ENCODE measurements at regions not wholly inside any gene's neighbourhood (a gene's known extent, or its start where the extent isn't known, plus 50 kb on each side); places are given as distances from the start of the nearest gene placed in this dataset.
"Not testable (repeated sequence)": the region's sequence is repeated elsewhere in the genome, so short reads cannot be mapped to it uniquely, and the experiment has no call there.

DNA sequence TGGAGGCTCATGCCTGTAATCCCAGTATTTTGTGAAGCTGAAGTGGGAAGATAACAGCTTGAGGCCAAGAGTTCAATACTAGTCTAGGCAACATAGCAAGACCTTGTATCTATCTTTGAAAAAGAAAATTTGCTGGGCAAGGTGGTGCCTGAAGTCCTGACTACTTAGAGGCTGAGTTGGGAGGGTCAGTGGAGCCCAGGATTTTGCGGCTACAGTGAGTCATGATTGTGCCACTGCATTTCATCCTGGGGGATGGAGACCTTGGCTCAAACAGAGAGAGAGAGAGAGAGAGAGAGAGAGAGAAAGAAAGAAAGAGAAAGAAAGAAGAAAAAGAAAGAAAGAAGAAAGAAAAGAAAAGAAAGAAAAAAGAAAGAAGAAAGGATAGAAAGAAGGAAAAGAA, 1872.3 kb upstream of the PCDH20 start:
- DNase-seq (ENCODE audit: low read depth in 2 of 2): no peak

DNA sequence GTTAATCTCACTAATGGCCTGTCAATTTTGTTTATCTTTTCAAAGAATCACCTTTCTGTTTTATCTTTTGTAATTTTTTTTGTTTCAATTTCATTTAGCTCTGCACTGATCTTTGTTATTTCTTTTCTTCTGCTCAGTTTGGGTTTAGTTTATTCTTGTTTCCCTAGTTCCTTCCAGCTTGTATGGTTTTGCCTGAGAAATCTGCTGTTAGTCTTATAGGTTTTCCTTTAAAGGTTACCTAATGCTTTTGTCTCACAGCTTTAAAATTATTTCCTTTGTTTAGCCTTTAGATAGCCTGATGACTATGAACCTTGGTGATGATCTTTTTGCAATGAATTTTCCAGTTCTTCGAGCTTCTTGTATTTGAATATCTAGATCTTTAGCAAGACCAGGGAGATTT, 1869.8 kb upstream of the PCDH20 start:
- DNase-seq (ENCODE audit: low read depth in 2 of 2): no peak

DNA sequence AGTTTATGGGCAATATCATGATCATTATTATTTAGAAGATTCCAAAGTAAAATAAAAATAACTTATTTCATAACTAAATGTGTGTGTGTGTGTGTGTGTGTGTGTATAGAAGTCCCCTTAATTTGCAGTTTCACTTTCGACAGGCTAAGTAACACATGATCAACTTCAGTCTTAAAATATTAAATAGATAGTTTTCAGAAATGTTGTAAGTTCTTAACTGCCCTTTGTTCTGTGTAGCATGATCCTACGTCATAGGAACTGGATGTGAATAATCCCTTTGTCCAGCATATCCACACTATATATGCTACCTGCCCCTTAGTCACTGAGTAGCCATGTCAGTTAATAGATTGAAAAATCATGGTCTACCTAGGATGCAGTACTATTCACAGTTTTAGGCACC, 1863.5 kb upstream of the PCDH20 start:
- DNase-seq (ENCODE audit: low read depth in 2 of 2): no peak

DNA sequence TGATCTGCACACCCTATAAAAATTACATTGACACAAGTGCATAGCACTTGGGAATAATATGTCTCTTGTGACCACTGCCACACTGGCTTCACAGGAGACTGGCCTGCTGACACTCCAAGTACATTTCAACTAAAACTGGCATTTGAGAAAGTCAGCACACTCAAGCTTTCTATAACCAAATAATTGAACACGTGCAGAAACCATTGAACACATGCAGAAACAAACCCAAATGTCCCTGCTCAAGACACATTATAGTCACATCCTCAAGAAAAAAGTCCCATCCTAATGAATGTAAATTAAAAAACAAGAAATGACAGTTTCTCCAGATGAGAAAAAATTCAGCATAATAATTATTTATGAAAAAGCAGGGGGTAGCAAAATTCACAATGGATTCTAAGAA, 1859.1 kb upstream of the PCDH20 start:
- DNase-seq (ENCODE audit: low read depth in 2 of 2): no peak

DNA sequence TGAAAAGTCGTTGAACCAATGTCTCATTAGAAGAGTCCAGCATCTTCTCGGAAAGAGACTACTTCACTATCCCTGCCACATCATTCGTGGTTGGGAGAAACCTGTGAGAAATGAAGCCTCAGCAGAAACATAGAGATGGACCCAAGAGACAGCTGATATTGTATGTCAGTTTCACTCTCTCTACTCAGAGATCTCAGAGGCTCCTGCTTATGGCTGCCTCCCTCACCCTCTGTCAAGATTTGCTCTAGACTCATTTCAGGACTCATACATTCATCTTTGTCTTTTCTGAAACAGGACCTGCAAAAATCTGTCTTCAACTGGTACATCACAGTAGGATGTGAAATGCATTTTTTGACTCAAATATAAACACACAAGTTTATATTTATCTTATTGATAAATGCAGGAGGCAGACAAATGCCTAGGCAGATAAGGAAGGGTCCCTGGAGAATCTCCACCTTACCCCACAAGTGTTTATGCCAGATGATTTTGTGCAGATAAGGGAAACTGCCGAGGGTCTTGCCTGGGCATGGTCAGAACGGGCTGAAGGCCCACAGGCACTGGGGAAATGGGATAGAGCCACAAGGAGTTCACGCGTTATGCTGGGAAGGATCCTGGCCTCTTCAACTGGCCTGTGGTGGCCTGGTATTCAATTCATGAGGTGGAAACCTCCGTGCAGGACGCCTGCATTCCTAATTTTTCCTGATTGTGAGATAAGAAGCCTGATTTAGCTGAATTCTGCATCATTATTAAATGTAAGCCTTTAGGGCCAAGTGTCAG, 1834.0 kb upstream of the PCDH20 start:
- no peak for DNase-seq (ENCODE audit: low read depth in 2 of 2)

DNA sequence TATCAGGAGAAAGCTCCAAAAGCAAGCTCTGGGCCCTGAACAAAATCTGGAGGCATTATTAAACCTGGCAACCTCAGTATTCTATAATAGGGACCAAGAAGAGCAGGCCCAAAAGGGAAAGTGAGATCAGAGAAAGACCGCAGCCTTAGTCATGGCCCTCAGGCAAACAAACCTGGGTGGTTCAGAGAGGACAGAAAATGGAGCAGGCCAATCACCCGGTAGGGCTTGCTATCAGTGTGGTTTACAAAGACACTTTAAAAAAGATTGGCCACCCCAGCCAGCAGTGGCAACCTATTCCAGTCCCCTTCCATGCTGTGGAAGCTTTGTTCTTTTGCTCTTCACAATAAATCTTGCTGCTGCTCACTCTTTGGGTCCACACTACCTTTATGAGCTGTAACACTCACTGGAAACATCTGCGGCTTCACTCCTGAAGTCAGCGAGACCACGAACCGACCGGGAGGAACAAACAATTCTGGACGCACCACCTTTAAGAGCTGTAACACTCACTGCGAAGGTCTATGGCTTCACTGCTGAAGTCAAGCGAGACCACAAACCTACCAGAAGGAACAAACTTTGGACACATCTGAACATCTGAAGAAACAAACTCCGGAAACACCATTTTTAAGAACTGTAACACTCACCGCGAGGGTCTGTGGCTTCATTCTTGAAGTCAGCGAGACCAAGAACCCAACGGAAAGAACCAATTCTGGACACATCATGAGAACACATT, 1821.2 kb upstream of the PCDH20 start:
- not testable (repeated sequence) for DNase-seq (ENCODE audit: low read depth in 2 of 2)

DNA sequence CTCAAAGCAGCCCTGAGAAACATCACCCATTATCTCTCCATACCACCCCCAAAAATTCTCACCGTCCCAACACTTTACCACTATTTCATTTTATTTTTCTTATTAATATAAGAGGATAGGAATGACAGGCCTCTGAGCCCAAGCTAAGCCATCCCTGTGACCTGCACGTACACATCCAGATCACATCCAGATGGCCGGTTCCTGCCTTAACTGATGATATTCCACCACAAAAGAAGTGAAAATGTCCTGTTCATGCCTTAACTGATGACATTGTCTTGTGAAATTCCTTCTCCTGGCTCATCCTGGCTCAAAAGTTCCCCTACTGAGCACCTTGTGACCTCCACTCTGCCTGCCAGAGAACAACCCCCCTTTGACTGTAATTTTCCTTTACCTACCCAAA, 1802.9 kb upstream of the PCDH20 start:
- DNase-seq (ENCODE audit: low read depth in 2 of 2): not testable (repeated sequence)

DNA sequence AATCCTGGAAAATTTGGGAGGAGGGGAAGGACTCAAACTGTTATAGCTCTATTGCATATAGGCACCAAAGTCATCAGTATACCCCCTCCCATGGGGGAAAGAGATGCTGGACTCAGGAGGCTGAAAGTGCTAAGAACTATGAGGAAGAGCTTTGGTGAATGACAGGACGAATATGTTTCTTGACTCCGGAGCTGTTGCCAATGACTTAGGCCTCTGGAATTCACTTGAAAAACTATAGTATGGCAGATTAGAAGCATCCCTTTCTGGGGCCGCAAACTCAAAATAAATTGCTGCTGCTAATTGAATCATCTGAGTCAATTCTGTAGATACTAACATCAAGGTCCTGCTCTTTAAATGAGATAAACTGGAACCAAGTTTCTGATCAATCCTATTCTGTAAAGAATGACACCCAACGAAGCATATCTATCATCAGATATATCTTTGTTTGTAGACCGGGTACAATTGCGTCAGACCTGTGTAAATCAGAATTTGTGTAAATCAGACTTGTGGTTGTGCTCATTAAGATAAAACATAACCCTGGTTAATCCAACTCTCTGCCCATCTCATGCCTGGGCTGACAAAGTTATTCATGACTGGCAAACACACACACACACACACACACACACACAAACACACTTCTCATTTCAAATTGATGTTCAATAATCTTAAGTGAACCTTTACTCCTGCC, 1793.8 kb upstream of the PCDH20 start:
- no peak for DNase-seq (ENCODE audit: low read depth in 2 of 2)

DNA sequence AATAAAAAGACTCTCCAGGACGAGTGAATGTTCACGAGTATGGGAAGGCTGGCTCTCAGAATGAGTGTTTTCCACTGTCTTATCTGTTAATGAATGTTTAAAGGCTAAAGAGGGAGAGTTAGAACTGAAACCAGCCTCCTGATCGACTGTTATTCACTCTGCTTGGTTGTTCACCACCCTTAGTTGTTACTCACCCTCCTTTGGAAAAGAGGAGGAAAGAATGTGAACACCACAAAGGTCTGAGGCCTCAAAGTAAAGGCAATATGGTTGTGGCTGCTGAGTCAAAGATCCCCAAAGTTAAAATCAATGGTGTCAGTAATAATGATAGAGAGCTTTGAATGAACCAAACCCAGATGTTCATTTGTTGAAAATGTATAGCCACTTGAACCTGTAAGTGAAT, 1793.2 kb upstream of the PCDH20 start:
- no peak for DNase-seq (ENCODE audit: low read depth in 2 of 2)

DNA sequence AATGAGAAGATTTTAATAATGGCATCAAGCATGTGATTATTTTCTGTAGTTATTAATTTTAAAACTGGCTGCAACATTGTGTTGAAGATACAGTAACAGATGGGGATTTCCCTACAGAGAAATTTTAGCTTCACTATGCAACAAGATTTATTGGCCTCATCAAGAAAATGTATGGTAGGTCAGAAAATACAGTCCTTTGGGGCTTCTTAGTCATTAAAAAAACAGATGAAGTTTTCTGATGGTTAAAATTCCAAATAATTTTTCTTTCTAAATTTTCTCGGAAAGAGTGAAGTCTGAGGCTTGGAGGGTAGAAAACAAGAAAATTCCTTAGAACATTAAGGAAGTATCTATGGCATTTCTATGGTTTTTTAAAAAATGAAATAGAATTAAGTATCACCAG, 1790.8 kb upstream of the PCDH20 start:
- DNase-seq (ENCODE audit: low read depth in 2 of 2): no peak

DNA sequence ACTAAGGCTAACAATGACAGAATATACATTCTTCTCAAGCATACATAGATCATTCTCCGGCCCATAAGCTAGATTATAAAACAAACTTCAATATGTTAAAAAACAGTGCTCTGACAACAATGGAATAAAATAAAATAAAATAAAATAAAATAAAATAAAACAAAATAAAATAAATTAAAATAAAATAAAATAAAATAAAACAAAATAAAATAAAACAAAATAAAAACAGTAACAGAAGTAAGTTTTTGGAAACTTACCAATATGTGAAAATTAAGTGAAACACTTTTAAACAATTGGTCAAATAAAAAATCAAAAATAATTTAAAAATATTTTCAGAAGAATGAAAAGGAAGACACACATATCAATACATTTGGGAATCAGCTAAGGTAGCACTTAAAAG, 1785.8 kb upstream of the PCDH20 start:
- no peak for DNase-seq (ENCODE audit: low read depth in 2 of 2)

DNA sequence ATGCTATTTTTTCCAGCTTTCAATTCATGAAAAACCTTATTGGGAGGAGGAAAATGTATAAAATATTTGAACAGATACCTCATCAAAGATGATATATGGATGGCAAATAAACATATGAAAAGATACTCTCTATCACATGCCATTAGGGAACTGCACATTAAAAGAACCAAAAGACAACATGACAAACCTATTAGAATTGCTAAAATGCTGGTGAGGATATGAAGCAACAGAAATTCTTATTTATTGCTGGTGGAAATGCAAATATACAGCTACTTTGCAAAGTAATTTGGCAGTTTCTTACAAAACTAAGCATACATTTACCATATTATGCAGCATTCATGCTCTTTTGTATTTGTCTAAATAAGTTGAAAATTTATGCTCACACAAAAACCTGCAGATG, 1783.9 kb upstream of the PCDH20 start:
- no peak for DNase-seq (ENCODE audit: low read depth in 2 of 2)

DNA sequence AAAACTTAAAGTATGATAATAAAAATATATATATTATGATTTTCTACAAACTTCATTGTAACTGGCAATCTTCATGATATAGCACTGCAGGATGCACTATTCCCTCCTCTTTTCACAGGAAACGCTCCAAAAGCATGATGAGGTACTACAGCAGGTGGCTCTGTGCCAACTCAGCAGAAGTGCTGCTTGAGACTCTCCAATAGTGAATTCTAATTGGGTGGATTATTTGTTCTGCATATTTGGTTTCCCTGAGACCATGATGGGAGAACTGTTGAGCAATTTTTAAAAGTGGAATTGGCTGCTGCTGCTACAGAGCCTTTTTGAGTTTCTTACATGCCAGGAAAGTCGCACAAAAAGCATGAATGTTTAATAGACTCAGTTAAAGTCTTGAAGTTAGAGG, 1782.4 kb upstream of the PCDH20 start:
- DNase-seq (ENCODE audit: low read depth in 2 of 2): no peak

DNA sequence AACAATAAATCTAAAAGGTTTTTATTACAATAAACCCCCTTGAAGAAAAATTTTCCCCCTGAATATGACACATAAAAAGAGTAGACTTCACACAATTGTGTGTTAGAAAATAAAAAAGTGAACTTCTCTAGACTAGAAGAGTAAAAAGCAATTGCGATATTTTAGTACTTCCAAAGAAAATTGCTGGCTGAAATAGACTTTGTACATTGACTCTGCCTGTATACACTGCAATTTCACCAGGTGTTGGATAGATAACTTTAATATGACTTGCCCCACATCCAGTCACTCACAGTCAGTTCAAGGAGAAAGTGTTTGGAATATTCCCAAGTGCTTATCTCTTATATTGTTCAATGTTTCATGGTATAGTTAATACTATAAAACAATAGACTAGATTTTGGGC, 1780.1 kb upstream of the PCDH20 start:
- no peak for DNase-seq (ENCODE audit: low read depth in 2 of 2)

DNA sequence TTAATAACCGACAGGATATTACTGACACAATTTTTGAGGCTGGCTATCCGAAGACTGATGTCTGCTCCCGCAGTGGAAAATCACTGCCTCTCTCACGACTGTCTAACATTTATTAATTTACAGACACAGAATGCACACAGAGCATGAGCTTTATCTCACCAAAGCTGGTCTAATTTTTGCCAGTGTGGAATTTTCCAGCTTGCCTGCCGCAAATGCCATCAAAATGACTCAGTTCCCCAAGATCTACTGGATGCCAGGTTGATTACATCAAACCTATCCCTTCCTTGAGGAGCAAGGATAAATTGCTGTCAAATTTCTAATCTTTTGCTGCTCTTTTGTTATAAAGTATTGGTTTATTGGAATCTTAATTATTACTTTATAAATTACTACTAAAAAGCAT, 1775.1 kb upstream of the PCDH20 start:
- no peak for DNase-seq (ENCODE audit: low read depth in 2 of 2)

DNA sequence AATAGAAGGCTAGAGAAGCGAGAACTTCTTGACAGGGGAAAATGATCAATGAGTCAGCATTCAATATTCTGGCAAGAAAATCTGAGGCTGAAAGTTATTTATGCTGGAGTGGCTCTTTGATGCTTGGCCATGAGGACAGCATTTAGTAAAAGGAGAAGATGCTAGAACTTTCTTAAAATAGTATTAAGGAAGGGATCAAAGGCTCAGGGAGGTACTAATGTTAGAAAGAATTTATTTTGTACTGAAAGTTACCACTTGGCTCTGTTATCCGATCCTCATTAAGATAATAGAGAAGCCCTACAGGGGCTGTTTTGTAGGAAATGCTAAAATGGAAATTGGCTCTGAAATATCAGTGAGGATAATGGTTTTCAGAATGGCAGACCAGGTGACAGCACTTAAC, 1774.6 kb upstream of the PCDH20 start:
- no peak for DNase-seq (ENCODE audit: low read depth in 2 of 2)

DNA sequence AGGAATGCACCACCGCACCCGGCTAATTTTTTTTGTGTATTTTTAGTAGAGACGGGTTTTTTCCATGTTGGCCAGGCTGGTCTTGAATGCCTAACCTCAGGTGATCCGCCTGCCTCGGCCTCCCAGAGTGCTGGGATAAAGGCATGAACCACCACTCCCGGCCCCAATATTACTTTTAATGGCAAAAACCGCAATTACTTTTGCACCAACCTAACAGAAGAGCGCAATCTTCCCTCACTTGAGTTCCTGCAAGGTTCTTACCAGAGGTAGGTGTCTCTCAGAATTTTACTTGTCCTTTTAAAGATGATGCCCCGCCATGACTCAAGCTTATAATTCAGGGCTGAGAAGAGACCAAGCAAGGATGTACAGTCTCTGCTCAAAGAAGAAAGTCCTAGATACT, 1774.1 kb upstream of the PCDH20 start:
- DNase-seq (ENCODE audit: low read depth in 2 of 2): no peak

DNA sequence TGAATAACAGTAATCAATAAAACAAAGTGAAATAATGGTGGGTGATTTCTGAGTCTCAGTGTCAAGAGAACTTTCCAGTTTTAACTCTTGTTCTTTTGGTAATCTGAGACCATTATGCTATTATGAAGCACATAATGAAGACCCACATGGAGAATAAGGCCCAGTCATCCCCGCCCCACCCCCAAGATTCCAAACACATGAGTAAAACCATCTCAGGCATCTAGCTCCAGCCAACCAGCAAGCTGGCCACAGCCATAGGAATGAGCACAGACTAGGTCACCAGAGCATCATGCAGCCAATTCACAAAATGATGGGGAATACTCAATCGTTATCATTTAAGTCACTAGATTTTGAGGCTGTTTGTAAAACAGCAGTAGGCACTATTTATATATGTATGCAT, 1769.0 kb upstream of the PCDH20 start:
- no peak for DNase-seq (ENCODE audit: low read depth in 2 of 2)

DNA sequence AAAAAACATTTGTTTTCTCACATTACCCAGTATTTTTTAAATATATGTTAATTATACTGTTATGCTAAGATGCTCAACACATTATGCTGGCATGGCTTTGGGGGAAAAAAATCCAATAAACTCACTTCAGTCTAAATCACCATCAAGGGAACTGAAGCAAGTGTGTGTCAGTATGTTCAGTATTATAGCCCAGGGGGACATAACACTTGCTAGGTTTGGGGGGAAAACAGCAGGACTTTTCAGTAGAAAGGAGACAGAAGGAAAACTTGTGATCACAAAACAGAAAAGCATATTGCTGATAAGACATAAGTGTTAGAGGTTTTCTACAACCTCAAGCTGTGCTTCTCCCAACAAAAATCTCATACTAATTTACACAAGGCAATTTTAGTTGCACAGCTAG, 1759.9 kb upstream of the PCDH20 start:
- DNase-seq (ENCODE audit: low read depth in 2 of 2): no peak

DNA sequence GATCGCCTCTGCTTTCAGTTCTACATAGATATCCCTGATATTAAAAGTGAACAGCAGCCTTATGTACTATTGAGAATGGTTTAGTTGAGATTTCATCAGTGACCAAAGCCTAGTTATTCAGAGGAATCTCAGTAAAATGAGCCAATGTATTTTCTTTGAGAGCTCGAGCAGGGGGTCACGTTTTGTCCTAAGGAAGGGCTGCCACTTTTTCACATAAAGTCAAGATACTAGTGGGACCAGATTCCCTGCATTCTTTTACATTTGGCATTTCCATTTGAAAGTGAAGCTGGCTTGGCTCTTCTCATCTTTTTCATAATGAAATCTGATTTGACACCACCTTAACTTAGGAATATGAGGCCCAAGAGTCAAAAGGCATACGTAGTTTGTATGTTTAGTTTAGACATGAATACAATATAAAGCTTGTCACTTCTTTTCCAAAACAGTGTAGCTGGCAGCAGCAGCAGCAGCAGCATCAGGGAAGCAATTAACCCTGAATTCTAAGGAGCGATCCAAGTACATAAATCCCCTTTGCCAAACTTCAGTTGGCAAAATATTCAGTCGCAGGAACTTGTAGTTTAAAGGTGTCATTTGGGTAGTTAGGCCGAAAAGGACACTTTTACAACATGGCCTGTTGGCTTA, 1752.2 kb upstream of the PCDH20 start:
- DNase-seq (ENCODE audit: low read depth in 2 of 2): no peak

DNA sequence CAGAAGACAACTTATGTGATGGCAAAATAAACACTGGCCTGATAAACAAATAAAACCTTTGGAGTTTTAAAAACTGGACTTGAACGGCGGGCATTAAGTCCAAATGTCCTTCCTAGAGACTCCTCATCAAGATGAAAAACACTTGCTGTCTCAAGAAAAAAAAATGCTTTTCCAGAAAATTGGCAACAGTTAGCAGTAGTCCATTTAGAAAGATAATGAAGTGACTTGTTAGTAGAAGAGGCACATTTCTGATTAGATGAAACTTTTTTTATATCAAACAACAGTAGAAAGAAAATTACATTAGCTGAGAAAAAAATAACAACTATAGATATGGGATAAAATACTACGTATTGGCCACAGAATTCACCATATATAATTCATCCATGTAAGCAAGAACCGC, 1750.7 kb upstream of the PCDH20 start:
- DNase-seq (ENCODE audit: low read depth in 2 of 2): no peak

DNA sequence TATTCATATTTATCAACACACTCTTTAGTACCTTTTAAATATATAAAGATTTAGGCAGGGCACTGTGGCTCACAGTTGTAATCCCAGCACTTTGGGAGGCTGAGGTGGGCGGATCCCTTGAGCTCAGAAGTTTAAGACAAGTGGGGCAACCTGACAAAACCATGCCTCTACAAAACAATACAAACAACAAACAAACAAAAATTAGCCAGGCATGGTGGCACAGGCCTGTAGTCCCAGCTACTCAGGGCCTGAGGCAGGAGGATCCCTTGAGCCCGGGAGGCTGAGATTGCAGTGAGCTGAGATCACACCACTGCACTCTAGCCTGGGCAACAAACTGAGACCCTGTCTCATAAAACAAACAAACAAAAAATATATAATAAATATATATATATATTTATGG, 1748.3 kb upstream of the PCDH20 start:
- no peak for DNase-seq (ENCODE audit: low read depth in 2 of 2)
